B cell (primary cell): ENCODE measurements at regions not wholly inside any gene's neighbourhood (a gene's known extent, or its start where the extent isn't known, plus 50 kb on each side); places are given as distances from the start of the nearest gene placed in this dataset.

Experiments used
- CTCF ChIP-seq: fragments of 200-600 bp; IDR thresholded peaks from one replicate; pipeline ENCODE4 v1.8.0; 2022; ENCODE audit warnings: antibody characterized with exemption, mild to moderate bottlenecking
- EZH2 ChIP-seq: IDR thresholded peaks from 2 replicates; pipeline ENCODE4 v1.6.1; 2012; ENCODE audit warnings: borderline replicate concordance, low read depth, mild to moderate bottlenecking, moderate library complexity, low read length; ENCODE audit not compliant: insufficient read depth, poor library complexity, severe bottlenecking

- TF ChIP-seq CTCF (no peak), EZH2 (no peak)
These were observed 338.3 kb downstream of the HAPSTR1 start for GRCh38 chr16:9429646-9430330.
